NCI-H2227 treated with DMSO at 0.1 percent for 48 hours (cell line): ENCODE measurements at regions not wholly inside any gene's neighbourhood (a gene's known extent, or its start where the extent isn't known, plus 50 kb on each side); places are given as distances from the start of the nearest gene placed in this dataset.

ENCODE experiments used
- DNase-seq: peaks from one replicate; lab custom pipeline; 2025; lab: John Stamatoyannopoulos, UW

DNA sequence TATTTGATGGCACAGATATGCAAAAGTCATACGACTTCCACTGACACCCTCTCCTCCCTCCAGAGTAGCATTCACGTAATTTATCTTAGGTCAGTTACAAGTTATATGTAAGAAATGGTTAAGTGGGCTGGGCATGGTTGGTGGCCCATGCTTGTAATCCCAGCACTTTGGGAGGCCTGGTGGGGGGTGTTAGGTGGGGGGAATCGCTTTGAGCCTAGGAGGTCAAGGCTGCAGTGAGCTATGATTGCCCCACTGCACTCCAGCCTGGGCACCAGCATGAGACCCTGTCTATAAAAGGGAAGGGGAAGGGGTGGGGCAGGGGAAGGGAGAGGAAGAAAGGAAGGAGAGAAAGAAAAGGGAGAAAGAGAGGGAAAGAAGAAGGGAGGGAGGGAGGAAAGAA, 202.8 kb downstream of the AUH start:
- no peak for DNase-seq

DNA sequence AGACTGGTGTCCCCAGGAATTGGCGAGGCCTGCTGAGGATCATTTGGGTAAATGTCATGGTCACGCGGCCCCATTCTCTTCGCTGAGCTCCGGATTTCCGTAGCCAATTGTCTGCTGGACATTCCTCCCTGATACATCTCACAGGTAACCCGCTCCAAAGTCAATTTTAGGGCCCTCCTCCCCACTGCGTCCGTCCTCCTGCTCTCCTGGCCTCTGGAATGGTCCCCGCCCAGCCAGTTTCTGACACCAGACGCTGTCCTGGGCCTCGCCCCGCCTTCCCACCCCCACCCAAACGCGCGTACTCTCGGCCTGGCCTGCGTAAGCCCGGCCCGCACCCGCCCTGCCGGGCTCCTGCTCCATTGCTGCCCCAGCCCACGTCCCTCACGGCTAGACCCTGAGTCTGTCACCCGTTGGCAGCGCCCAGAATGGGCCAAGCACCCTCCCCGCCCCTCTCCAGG, 202.0 kb downstream of the AUH start:
- no peak for DNase-seq

DNA sequence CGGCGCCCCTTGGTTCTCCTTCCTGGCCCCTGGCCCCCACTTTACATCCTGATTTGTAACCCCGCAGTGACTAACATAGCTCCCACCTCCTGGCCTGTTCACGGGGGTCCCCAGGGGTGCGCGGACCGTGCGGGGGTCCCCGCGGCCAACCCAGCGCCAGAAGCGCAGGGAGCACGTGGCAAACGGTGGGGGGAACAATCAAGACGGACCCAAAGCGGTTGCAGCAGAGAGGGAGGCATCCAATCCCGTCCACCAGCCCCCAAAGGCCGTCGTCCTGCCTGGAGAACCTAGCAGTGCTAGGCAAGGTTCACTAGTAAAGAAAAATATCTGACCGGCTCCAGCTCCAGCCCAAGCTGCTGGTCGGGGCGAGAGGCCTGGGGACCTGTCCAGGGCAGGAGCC, 201.5 kb downstream of the AUH start:
- no peak for DNase-seq

DNA sequence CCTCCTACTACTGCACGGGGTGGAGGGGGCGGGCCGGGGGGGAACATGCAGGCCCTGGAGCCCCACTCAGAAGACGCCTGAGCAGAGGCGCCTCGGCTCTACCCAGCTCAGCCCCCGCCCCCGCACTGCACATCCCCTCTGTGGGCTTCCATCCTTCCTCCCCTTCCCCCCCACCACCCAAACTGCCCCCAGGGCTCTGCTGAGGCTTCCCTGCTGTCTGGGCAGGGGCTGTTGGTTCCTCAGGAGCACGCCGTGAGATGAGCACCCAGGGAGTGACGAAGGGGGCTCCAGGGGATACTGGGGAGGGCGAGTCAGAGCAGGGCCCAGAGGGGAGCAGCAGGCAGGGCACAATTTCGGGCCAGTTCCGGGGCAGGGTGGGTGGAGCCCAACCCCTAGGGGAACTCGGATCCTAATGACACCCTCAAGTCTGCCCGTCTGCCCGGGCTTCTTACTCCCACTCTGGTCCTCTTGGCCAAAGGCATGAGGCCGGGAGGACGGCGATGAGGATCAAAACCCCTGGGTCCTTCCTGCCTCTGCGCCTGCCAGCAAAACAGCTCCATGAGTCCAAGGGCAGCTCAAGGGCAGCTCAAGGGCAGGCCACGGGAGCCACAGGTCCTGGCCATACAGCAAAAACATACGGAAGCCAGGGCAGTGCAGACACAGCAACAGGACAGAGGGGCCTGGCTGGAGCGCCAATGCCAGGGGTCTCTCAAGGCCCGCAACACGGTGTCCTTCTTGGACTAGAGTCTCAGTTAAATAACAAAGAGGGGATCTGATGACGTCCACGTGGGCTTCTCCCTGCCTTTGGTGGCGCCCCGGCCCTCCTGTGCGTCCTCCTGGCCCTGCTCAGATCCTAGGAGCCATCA, 200.9 kb downstream of the AUH start:
- DNase-seq: no peak

DNA sequence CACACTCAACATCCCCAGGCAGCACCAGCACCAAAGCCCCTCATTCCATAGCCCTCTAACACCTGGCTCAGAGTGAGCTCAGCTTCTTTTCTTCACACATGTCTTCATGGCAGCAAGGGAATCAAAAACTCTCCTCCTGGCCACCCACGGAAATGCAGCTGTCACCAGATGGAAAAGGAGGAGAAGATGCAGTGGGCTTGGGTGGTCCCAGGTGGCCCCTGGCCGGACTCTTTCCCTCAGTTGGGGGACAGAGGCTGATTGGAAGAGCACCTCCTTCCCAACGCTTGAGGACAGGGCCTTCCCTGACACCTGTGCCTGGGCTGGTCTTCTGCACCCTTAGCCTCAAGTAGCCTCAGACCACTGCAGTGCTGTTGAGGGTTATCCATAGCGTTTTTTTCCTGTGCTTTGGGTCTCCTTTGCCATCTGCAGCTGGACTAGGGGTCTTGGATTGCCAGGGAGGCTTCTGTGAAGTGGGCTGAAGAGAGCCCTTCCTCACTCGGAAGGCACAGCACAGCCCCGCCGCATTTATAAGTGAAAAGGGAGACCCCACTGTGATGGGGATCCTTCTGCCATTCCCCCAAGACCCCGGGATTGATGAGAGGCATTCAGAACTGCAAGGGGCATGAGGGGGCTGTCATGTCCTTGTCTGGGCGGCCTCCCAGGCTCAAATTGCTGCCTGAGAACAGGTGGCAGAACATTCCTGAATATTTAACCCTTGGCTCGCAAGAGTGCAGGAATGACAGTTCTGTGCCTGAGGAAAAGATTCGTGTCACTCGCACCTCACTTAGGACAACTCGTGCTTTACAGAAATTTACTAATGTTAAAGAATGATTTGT, 200.0 kb downstream of the AUH start:
- no peak for DNase-seq

DNA sequence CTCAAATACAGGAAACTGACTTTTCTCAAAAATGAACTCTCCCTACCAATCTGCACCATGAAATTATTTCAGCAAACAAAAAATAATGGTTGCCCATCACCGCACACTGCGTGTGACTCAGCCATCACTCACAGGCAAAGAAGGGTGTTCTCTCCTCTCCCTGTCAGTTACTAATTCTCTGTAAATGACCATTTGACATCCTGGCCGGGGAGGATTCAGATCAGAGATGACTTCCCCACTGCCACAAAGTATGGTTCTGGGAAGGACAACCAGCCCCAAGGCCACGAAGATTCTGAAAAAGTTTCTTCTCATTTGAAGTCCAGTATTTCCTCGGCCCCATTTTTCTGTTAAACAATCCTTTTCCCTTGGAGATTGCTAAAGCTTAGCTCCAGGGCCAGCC, 199.4 kb downstream of the AUH start:
- no peak for DNase-seq

DNA sequence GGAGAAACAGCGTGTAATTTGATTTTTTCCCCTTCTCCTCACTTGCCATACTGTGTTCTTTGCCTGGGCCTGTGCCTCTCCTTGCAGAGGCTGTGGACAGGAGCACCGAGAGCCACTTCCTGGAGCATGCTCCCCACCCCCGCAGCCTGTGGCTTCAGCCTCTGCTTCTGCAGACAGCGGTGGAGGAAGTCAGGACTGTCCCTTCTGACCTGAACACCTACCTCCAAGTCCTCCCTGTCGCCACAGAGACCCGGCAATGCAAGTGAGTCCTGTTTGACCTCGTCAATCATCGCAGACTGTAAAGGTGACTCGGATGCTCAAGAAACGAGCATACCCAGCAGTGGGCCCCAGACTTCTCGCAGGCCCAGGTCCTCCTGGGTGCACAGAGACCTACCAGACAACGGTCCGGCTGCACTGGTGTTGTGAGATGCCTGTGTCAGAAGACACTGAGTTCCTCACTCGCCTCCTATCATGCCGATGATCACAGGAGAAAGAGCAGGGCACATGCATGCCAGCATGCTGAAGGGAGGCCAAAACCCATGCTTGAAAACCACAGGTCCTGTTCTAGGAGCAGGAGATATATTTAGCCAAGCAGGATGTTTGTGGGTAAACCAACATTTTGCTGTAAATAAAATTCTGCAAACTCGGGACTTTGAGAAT, 198.8 kb downstream of the AUH start:
- DNase-seq: no peak

DNA sequence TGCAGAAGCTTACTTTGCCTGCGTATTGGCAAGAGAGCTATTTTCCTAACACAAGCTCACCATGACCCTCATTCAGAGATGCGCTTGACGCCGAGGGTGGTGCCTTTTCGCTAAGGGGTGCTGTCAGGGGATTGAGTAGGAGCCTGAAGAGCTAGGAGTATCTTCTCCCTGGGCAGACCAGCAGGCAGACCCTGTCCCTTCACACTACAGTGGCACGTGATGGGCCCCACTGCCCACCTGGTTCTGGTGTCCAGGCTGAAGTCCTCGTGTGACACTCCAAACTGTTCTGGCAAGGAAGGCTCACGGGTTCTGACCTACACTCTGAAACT, 198.3 kb downstream of the AUH start:
- no peak for DNase-seq

DNA sequence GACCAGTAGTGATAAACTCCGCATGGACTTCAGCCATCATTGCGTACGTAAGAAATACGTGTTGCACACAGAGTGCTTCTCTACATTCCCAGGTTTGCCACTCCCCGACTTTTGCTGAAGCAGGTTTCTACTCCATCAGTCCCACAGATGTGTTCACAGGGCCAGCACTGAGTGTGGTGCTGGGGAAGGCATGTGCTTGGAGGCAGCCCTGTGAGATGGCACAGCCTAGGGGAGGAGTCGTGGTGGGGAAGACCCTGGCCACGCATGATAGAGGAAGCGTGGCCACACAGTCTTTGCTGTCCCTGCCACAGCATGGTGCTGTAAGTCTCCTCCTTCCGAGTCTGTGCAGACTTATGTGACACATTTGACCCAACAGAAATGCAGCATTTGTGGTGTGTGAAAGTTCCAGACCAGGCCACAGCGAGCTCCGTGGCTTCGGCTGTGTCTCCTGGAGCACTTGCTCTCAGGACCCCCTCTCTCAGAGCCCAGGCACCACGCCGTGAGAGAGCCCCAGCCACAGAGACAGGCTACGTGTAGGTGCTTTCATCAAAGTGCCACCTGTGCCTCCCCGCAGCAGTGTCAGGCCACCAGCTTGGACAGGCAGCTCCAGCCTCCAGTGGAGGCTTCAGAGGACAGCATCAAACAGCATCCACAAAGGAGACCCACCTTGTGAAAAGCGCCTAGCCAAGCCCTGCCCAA, 197.8 kb downstream of the AUH start:
- DNase-seq: no peak
